ENCODE measurements at regions not wholly inside any gene's neighbourhood (a gene's known extent, or its start where the extent isn't known, plus 50 kb on each side); places are given as distances from the start of the nearest gene placed in this dataset.
A peak's percentile ranks its signal among the peaks of the same experiment; 100 is the strongest.
"Not testable (repeated sequence)": the region's sequence is repeated elsewhere in the genome, so short reads cannot be mapped to it uniquely, and the experiment has no call there.

DNA sequence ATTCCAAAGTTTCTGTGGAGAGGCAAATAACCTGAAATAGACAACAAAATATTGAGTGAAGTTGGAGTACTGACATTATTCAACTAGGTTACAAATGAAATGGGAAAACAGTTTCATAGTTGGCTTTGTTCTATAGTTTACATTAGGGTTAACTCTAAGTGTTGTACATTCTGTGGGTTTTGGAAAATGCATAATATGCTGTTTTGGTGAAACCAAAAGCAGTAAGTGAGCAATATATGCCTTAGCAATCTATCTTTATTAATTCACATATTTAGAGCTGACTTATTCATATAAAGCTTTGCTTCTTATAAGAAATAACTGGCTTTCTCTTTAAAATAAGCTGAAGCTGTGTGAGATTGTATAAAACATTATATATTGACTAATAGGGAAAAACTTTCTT, 157.5 kb upstream of the AHI1 start:
- DNase-seq (ENCODE audit: low read depth), result no peak

GRCh38 chr6:135657207-135657606, 159.7 kb upstream of the AHI1 start:
- no peak for DNase-seq (ENCODE audit: low read depth)

DNA sequence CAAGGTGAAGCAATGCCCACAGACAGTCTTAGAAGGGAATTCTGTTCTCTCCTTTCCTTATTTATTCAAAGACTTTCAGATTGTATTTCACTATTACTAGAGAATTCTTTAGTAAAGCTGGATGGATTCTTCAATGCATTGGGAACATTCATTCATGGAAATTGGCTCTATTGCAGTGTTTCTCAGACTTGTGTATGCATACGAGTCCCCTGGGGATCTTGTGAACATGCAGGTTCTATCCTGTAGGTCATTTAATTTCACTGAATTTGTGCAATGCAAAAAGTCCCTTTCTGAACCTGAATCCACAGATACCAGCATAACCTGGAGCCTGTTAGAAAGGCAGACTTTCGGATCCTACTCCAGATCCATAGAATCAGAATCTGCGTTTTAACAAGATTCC, 160.9 kb upstream of the AHI1 start:
- DNase-seq (ENCODE audit: low read depth), result no peak

DNA sequence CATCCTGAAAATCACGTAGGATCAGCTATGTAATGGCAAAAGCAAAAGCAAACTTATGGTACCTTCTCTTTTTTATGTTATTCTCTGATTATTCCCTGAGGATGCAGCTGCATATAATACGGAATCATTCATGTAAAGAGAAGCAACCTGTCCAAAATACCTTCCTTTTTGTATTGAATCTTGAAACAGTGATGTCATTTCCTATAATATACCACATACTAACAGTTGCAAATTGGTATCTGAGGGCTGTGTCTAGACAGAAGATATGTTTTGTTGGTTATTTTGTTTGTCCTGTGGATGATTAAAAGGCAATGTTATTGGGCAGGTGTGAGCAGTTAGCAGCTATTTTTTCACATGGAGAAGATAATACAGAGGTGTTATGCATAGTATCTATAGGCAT, 161.4 kb upstream of the AHI1 start:
- DNase-seq (ENCODE audit: low read depth), result no peak

DNA sequence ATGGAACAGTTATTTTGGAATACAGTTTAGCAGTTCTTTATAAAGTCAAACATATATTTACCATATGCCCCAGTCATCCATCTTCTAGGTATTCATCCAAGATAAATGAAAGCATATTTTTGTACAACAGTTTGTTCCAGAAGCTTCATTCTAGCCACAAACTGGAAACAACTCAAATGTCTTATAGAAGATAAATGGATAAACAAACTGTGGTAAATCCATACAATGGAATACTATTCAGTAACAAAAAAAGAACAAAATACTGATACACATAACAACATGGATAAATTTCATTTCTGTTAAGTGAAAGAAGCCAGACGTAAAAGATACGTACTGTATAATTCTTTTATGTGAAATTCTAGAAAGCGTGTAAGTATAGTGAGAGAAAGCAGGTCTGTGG, 167.0 kb upstream of the AHI1 start:
- no peak for DNase-seq (ENCODE audit: low read depth)

DNA sequence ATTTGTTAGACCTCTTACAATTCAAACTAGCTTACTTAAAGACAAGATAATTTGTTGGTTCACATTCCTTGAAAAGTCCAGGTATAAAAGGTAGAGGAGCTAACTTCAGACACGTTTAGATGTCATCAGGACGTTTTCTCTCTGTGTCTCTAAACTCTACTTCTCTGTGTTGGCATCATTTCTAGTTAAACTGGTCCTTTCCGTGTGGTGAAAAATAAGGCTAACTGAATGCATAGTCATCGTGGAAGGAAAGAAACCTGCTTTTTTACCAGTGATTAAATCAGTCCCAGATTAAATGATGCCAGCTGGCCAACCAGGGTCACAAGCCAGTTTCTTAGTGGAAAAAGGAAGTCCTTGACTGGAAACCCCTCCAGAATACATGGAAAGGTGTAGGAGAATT, 168.4 kb upstream of the AHI1 start:
- DNase-seq (ENCODE audit: low read depth), result no peak

GRCh38 chr6:135667691-135668455, 170.3 kb upstream of the AHI1 start:
- DNase-seq (ENCODE audit: low read depth), result peak; percentile 84

DNA sequence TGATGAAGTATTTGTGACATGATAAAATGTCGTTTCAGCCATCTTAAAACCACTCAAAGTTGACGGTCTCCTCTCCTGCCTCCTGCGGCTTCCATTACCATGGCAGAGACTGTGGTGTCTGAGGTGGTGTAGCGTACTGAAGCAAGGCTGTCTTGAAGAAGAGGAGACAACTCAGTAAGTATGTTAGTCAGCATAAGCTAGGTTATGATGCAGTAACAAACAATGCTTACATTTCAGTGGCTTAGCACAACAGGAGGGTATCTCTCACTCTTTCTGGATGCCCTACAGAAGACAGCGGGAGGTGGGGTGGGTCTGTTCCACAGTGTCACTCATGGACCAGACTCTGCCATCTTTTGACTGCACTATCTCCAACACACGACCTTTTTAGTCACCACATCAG, 174.7 kb upstream of the AHI1 start:
- DNase-seq (ENCODE audit: low read depth), result no peak

DNA sequence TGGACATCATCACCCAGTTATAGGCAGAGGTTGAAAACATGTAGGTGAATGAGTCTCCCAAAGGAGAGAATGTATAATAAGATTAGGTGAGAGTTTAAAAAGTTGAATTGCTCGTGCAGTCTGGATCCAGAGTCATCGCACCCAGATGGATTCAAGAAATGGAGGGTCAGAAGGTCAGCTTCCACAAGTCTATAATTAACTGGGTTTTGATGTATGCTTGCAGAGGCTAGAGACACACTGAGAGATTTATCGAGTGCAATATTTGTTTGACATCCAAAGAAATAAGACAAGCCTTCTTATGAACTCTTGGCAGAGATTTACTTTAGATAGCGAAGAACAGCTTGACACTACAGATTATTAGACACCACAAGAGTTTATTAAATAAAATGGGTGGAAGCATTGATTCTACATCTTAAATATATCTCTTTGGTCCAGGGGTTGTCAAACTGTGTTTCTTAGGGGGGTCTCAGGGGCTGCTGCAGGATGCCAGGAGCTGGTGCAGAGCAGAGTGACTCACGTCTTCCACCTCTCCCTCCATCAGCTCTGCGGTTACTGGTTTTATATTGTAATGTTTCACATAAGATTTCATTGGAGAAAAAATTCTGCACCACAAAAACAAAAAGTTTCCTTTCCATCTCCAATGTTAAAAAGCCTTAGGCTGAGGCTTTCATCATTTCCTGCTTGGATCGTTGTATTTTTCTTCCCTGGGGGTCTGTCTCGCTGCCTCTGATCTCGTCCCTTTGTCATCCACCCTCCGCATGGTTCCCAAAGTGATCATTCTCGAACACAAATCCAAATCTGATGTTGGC, 176.2 kb upstream of the AHI1 start:
- DNase-seq (ENCODE audit: low read depth), result peak; percentile 40

DNA sequence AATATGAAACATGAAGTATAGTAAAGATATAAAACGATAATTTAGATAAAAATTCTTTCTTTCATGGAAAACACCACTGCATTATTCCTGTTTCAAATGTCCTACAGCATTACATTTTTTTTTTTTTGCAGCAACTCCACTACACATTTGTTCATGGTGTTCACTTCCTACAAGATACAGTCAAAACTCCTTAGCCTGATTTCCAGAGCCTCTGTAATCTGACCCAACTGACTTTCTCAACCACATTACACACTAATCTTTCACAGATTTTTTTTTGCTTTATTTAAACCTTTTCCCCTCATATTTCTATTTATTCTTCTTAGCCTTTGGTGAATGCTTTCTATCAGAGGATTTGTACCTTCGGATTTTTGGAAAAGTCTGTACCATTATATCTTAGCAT, 176.5 kb upstream of the PDE7B start:
- DNase-seq (ENCODE audit: low read depth), result no peak

GRCh38 chr6:135675862-135676261, 175.6 kb upstream of the PDE7B start:
- DNase-seq (ENCODE audit: low read depth), result peak; percentile 56

DNA sequence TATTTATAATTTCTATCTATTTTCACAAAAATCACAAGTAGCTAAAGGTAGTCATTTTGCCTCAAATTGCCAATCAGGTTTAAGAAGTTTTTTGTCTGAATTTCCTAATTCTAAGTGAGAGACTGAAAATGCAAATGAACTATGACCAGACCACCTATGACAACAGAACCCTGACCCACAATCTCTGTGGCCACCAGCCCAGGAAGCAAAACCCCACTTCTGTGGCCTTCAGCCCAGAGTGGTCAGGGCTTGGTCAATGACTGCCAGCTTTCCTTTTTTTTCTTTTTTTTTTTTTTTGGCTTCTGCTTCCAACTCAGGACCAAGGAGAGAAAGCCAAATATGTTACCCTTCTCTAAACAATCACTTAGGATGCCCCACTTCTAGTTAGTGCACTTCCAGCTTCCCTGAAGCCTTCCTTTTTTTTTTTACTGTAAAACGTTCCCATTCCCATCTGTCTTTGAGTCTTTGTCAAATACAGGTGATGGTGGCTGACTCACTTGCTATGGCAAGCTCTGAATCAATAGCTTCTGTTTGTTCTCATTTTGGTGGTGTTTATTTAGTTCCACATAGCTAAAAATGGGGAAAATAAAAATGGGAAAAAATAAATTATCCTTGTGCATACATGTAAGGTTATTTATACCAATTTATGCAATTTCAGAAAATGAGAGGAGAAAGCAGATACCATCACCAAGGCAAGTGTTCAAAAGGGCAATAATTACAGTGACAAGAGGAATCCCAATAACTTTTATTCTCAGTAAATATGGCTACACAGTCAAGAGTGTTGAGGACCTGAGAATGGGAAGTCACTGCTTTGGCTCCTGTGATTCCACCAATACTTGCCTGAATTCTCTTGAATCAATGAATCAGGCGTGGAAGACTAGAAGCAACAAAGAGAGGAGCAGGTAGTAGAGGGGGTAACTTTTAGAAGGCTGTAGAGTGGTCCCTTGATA, 170.3 kb upstream of the PDE7B start:
- no peak for DNase-seq (ENCODE audit: low read depth)

- peak; percentile 67 for DNase-seq (ENCODE audit: low read depth)
These were observed 164.7 kb upstream of the PDE7B start for GRCh38 chr6:135686784-135687301.

GRCh38 chr6:135688476-135688875, 163.0 kb upstream of the PDE7B start:
- DNase-seq (ENCODE audit: low read depth), result not testable (repeated sequence)

DNA sequence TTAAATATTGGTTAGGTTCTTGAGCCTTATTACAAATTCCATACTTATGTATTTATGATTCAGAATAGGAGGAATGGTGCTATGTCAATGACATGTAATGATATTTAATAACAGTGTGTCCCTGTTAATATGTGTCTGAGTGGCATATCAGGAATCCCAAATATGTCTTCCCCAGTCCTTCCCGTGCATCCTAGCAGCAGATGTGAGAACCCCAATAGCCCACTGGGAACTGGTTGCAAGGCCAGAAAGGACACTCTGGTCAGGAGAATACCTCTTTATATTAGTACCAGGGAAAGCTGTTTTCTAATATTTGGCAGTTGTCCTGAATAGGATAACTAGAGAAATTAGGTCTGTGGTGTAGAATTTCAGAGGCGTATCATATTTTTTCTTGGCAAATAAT, 159.1 kb upstream of the PDE7B start:
- peak; percentile 24 for DNase-seq (ENCODE audit: low read depth)

GRCh38 chr6:135693811-135694370, 157.6 kb upstream of the PDE7B start:
- DNase-seq (ENCODE audit: low read depth), result peak; percentile 52

GRCh38 chr6:135699705-135700104, 151.8 kb upstream of the PDE7B start:
- DNase-seq (ENCODE audit: low read depth), result no peak

DNA sequence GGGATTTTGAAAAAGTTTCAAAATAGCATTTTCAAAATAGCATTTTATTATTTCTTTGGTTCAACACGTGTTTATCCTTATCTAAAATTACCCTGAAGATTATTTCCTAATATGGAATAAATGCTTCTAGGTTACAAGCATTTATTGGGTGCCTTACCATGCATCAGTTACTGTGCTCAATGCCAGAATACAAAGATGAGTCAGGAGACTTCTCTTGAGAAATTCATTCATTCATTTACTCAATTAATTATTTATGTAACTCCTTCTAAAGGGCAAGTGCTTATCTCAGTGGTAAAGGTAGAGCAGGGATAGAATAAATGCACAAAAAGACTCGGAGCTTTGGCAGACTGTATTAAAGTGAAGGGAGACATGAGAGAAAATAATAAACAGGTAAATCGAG, 150.1 kb upstream of the PDE7B start:
- DNase-seq (ENCODE audit: low read depth), result peak; percentile 32

GRCh38 chr6:135703007-135703406, 148.5 kb upstream of the PDE7B start:
- DNase-seq (ENCODE audit: low read depth), result no peak

GRCh38 chr6:135703621-135704020, 147.9 kb upstream of the PDE7B start:
- no peak for DNase-seq (ENCODE audit: low read depth)

DNA sequence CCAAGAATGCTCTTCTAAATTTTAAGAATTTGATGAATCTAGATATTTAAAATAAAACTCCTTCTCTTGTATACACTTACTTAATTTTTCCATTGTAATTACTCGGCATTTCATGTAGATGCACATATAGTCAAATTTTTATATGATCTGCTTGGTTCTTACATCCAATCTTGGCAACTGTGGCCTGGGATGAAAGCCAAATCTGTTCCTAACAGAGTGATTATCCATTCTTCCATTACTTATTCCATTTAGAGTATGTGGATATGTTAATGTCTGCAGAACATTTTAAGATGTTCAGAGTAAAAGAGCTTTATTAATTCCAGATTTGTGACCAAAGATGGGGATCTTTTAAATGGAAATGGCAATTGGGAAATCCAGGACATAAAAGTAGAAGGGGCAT, 144.1 kb upstream of the PDE7B start:
- no peak for DNase-seq (ENCODE audit: low read depth)

DNA sequence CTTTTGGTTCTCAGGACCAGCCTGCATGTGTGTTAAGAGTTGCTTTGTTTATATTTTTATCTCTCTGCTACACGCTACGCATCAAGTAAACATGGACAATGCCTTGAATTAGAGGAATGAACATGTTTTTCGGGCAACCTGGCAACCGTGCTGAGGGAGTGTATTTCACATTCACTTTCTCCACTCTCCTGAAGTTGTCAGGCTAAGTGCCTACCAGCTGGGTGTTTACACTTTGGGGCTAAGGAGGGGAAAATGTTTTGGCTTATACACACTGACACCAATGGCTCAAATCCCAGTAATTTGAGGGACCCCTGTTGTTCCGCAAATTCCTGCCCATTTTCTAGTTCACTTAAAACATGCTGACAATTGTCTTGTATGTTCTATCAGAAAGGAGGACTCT, 141.5 kb upstream of the PDE7B start:
- DNase-seq (ENCODE audit: low read depth), result no peak
